Fibroblast of villous mesenchyme (primary cell): ENCODE measurements at regions not wholly inside any gene's neighbourhood (a gene's known extent, or its start where the extent isn't known, plus 50 kb on each side); places are given as distances from the start of the nearest gene placed in this dataset.
"Not testable (repeated sequence)": the region's sequence is repeated elsewhere in the genome, so short reads cannot be mapped to it uniquely, and the experiment has no call there.

Experiments
- DNase-seq: peaks from one replicate; pipeline ENCODE4 v3.0.0-alpha.2; 2010; ENCODE audit warnings: low read depth
- H3K4me3 ChIP-seq: 2 replicates; pipeline ENCODE4 v1.5.1; 2011; ENCODE audit warnings: low read depth, mild to moderate bottlenecking, low read length
- TF ChIP-seq, protein P1 (sequence below): IDR thresholded peaks from 2 replicates; pipeline ENCODE4 v1.5.1; 2012; ENCODE audit warnings: low read depth, mild to moderate bottlenecking, low read length; ENCODE audit not compliant: insufficient read depth

DNA sequence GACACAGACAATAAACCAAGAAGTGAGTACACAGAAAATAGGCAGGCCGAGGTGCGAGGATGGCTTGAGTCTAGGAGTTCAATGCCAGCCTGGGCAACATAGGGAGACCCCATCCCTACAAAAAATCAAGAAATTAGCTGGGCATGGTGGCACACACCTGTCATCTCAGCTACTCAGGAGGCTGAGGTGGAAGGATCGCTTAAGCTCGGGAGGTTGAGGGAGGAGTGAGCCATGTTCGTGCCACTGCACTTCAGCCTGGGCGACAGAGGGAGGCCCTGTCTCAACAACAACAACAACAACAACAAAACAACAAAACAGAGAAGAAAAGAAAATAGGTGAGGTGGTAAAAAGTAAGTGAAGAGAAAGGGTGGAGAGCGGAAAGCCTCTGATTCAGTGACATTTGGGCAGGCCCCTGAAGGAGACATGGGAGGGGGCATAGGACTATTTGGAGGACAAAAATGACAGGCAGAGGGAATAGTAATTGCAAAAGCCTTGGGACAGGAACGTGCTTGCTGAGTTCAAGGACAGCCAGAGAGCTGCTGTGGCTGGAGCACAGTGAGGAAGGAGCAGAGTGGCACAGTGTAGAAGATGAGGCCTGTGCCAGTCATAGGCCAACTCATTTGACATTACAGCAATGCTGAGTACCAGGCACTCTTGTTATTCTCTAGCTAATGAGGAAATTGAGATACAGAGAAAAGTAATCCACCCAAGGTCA, 160.6 kb downstream of the VEGFA start:
- TF ChIP-seq, protein P1, sequence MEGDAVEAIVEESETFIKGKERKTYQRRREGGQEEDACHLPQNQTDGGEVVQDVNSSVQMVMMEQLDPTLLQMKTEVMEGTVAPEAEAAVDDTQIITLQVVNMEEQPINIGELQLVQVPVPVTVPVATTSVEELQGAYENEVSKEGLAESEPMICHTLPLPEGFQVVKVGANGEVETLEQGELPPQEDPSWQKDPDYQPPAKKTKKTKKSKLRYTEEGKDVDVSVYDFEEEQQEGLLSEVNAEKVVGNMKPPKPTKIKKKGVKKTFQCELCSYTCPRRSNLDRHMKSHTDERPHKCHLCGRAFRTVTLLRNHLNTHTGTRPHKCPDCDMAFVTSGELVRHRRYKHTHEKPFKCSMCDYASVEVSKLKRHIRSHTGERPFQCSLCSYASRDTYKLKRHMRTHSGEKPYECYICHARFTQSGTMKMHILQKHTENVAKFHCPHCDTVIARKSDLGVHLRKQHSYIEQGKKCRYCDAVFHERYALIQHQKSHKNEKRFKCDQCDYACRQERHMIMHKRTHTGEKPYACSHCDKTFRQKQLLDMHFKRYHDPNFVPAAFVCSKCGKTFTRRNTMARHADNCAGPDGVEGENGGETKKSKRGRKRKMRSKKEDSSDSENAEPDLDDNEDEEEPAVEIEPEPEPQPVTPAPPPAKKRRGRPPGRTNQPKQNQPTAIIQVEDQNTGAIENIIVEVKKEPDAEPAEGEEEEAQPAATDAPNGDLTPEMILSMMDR: no peak
- no peak for DNase-seq
- no peak overlapping the region for H3K4me3 ChIP-seq

DNA sequence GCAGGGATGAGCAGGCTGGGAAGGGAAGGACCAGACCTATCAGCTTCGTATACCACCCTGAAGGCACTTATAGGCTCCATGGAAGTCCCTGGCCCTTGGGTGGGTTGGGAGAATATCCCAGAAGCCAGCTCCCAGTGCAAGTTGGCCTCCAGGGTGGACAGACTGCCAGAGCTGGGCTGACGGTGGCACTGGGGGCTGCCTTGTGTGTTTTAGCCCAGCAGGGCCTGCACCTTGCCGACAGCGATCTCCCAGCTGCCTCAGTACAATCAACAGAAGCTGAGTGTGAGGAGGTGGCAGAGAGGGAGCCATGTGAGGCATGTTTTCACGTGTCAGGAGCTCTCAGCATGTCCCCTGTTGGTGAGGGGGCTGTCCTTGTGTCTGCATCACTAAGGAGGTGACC, 159.5 kb downstream of the VEGFA start:
- TF ChIP-seq, protein P1: no peak
- no peak overlapping the region for H3K4me3 ChIP-seq
- no peak for DNase-seq

GRCh38 chr6:43927532-43928210, 157.7 kb downstream of the VEGFA start:
- no peak for DNase-seq
- H3K4me3 ChIP-seq: no peak overlapping the region
- TF ChIP-seq, protein P1: no peak

- peak; percentile 98 for DNase-seq
- TF ChIP-seq, protein P1: no peak
Observed at GRCh38 chr6:43926634-43927531, 156.9 kb downstream of the VEGFA start.

GRCh38 chr6:43925636-43926139, 155.7 kb downstream of the VEGFA start:
- H3K4me3 ChIP-seq, DNase-seq: not testable (repeated sequence)

More at GRCh38 chr6:43926634-43927531, 156.9 kb downstream of the VEGFA start:
- H3K4me3 ChIP-seq: no peak overlapping the region

DNA sequence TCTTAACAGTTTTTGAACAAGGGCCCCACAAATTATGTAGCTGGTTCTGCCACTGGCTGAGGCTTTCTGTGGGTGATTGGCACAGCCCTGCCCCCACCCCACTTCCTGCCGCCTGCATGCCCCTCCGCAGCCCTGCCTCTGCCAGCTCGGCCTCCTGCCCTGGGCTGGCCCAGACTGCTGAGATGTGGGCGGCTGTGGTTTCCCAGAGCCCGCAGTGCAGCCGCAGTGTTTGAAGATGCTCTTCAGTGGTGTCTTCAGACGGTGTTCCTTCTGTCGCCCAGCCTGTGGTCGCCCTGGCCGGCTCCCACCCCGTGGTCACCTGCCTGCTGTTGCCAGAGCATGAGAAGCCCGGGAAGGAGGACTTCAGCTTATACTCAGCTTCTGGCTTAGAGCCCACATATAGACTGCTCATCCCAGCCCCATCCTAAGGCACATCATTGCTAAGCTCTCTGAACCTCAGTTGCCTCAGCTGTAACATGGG, 154.3 kb downstream of the VEGFA start:
- no peak overlapping the region for H3K4me3 ChIP-seq
- DNase-seq: no peak
- TF ChIP-seq, protein P1: no peak
